ENCODE measurements at regions not wholly inside any gene's neighbourhood (a gene's known extent, or its start where the extent isn't known, plus 50 kb on each side); places are given as distances from the start of the nearest gene placed in this dataset.
"Not testable (repeated sequence)": the region's sequence is repeated elsewhere in the genome, so short reads cannot be mapped to it uniquely, and the experiment has no call there.

- Histone ChIP-seq H3K4me1 (no peaks in the 10 kb centered on the region), H3K4me3 (no peak overlapping the region), H3K36me3 (ENCODE audit: insufficient read depth in 1 of 2, low read depth in 1 of 2) (no peaks in the 10 kb centered on the region), H3K27ac (no peak overlapping the region), H3K27me3 (ENCODE audit: insufficient read depth in 3 of 3, low read length in 2 of 3) (no peaks in the 10 kb centered on the region), H3K9me3 (no peaks in the 10 kb centered on the region)
- TF ChIP-seq, protein P1, sequence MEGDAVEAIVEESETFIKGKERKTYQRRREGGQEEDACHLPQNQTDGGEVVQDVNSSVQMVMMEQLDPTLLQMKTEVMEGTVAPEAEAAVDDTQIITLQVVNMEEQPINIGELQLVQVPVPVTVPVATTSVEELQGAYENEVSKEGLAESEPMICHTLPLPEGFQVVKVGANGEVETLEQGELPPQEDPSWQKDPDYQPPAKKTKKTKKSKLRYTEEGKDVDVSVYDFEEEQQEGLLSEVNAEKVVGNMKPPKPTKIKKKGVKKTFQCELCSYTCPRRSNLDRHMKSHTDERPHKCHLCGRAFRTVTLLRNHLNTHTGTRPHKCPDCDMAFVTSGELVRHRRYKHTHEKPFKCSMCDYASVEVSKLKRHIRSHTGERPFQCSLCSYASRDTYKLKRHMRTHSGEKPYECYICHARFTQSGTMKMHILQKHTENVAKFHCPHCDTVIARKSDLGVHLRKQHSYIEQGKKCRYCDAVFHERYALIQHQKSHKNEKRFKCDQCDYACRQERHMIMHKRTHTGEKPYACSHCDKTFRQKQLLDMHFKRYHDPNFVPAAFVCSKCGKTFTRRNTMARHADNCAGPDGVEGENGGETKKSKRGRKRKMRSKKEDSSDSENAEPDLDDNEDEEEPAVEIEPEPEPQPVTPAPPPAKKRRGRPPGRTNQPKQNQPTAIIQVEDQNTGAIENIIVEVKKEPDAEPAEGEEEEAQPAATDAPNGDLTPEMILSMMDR (IDR thresholded peaks at IDR 0.05), result no peak
- intact Hi-C loops (cut with DNase I), result no loop called here
- WGBS, 3 donors, result 50 to 60% (median 58%) methylated on average over 2 of the region's 2 CpGs
- ATAC-seq, result no peak
- DNase-seq, result no peak
Observed at GRCh38 chr3:157859541-157859940, 246.7 kb downstream of the SHOX2 start.

DNA sequence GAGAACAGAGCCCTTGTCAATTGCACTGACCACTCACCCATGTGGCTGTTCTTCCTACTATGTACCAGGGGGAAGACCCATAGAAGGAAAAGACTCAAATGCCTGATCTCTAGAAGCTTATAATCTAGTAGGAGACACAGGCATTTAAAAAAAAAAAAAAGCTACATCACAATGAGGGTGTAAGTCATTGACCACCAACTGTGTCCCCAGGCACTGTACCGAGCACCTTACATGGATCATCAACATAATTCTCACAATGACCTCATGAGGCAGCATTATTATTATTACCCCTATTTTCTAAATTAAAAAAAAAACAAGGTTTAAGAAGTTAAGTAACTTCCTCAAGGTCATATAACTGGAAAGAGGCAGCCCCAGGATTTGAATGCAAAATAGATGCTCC is 247.4 kb downstream of the SHOX2 start:
- no peaks in the 10 kb centered on the region for H3K27me3 ChIP-seq (ENCODE audit: insufficient read depth in 3 of 3, low read length in 2 of 3)
- no peak overlapping the region for H3K4me3 ChIP-seq
- DNase-seq (no peak), ATAC-seq (no peak)
- intact Hi-C loops (cut with DNase I), result no loop called here
- no peaks in the 10 kb centered on the region for H3K4me1 ChIP-seq
- no peaks in the 10 kb centered on the region for H3K36me3 ChIP-seq (ENCODE audit: insufficient read depth in 1 of 2, low read depth in 1 of 2)
- H3K27ac ChIP-seq, result no peak overlapping the region
- 80 to 84% (median 82%) methylated on average over 1 of the region's 1 CpG for WGBS, 3 donors
- TF ChIP-seq, protein P1 (IDR thresholded peaks at IDR 0.05), result no peak
- no peaks in the 10 kb centered on the region for H3K9me3 ChIP-seq

- H3K4me3 ChIP-seq, result no peak overlapping the region
- DNase-seq (no peak), ATAC-seq (no peak)
- H3K9me3 ChIP-seq, result peaks cover 6% of the 10 kb centered on the region
- H3K4me1 ChIP-seq, result no peaks in the 10 kb centered on the region
- TF ChIP-seq, protein P1 (IDR thresholded peaks at IDR 0.05), result no peak
- intact Hi-C loops (cut with DNase I), result no loop called here
- no peak overlapping the region for H3K27ac ChIP-seq
- 16 to 19% (median 18%) methylated on average over 5 of the region's 5 CpGs for WGBS, 3 donors
- no peaks in the 10 kb centered on the region for H3K27me3 ChIP-seq (ENCODE audit: insufficient read depth in 3 of 3, low read length in 2 of 3)
- H3K36me3 ChIP-seq (ENCODE audit: insufficient read depth in 1 of 2, low read depth in 1 of 2), result no peaks in the 10 kb centered on the region
Observed at GRCh38 chr3:157857440-157857839, 248.8 kb downstream of the SHOX2 start.

DNA sequence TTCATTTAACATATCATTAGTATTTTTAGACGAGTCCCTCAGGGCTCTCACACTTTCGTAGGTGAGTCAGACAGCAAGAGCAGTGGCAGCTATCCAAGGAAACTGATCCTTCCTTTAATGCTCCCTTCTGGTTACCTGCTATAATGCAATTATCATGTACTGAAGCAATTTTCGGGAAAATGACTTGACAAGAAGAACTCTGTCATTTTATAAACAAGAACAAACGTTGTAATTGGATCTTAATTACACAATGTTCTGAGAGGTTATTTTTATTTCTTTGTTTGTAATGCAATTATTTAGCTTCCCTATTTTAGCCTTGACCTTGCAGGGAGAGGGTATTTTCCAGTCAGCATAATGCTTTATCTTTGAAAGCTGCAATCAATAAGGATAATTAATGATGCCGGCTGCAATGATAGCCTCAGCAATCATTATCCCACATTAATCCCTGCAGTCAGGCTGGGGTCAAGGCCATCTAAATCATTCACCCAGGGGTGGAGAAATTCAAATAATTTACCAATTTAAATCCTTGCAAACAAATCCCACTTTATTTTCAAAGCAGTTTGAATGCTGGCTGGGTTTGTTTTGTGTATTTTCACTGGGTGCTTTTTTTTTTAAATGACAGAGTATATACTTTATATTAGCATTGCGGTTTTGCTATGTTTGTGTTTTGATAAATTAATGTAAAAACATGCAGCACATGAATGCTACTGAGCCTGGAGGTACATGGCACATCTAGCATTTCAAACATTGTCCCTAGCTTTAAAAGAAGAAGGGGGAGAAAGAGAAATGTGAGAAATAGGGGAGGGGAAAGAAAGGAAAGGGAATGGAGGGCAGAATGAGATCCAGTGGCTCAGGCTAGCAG is 249.9 kb downstream of the SHOX2 start:
- Histone ChIP-seq H3K4me1 (no peaks in the 10 kb centered on the region), H3K27ac (peak overlapping the region; percentile 53), H3K4me3 (no peak overlapping the region), H3K36me3 (ENCODE audit: insufficient read depth in 1 of 2, low read depth in 1 of 2) (no peaks in the 10 kb centered on the region), H3K9me3 (peaks cover 6% of the 10 kb centered on the region), H3K27me3 (ENCODE audit: insufficient read depth in 3 of 3, low read length in 2 of 3) (no peaks in the 10 kb centered on the region)
- intact Hi-C loops (cut with DNase I), result no loop called here
- ATAC-seq (peak; percentile 83 to 96 (median 92)), DNase-seq (no peak)
- TF ChIP-seq, protein P1 (IDR thresholded peaks at IDR 0.05), result no peak
- 36 to 54% (median 43%) methylated on average over 6 of the region's 6 CpGs for WGBS, 3 donors

DNA sequence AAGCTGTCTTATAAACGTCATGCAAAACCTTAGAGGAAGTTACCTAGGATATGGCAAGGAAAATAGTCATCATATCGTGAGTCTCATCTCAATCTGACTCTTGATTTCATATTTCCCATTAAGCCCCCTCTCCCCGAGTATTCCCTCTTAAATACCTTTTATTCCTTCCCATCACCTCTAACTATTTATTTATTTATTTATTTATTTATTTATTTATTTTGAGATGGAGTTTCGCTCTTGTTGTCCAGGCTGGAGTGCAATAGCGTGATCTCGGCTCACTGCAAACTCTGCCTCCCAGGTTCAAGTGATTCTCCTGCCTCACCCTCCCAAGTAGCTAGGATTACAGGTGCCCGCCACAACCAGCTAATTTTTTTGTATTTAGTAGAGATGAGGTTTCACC is 260.4 kb downstream of the SHOX2 start:
- H3K9me3 ChIP-seq; H3K4me1 ChIP-seq; DNase-seq; H3K4me3 ChIP-seq; H3K36me3 ChIP-seq (ENCODE audit: insufficient read depth in 1 of 2, low read depth in 1 of 2); intact Hi-C loops (cut with DNase I); H3K27me3 ChIP-seq (ENCODE audit: insufficient read depth in 3 of 3, low read length in 2 of 3); ATAC-seq; H3K27ac ChIP-seq: not testable (repeated sequence)
- 86 to 88% (median 87%) methylated on average over 7 of the region's 7 CpGs for WGBS, 3 donors

All from psoas muscle (tissue), 7 donors.